Esophagus squamous epithelium (tissue), 5 donors: ENCODE measurements at regions not wholly inside any gene's neighbourhood (a gene's known extent, or its start where the extent isn't known, plus 50 kb on each side); places are given as distances from the start of the nearest gene placed in this dataset.

Experiments used
- DNase-seq: peaks from one replicate; lab custom pipeline; 2025; lab: John Stamatoyannopoulos, UW
- H3K27ac ChIP-seq, 4 donors: fragments of 200-600 bp; sonication (generic); one replicate each; pipeline ENCODE4 v1.5.1; 2016 to 2019; ENCODE audit warnings: mild to moderate bottlenecking in 1 of 4
- H3K27me3 ChIP-seq, 4 donors: fragments of 200-600 bp; sonication (generic); 1 replicate in 3 of 4; 2 replicates in 1 of 4; pipeline versions ENCODE4 v1.5.1 to v1.6.0; 2017 to 2021; ENCODE audit warnings: antibody characterized with exemption in 1 of 4
- H3K36me3 ChIP-seq, 3 donors: fragments of 200-600 bp; sonication (generic); one replicate each; pipeline ENCODE4 v1.5.1; 2016 to 2019
- H3K4me1 ChIP-seq, 3 donors: fragments of 200-600 bp; sonication (generic); one replicate each; pipeline ENCODE4 v1.5.1; 2017 to 2019
- H3K4me3 ChIP-seq, 4 donors: fragments of 200-600 bp; sonication (generic); 1 replicate in 3 of 4; 2 replicates in 1 of 4; pipeline ENCODE4 v1.5.1; 2016 to 2019; ENCODE audit warnings: mild to moderate bottlenecking in 2 of 4, moderate library complexity in 1 of 4
- H3K9me3 ChIP-seq, 3 donors: fragments of 200-600 bp; sonication (generic); one replicate each; pipeline ENCODE4 v1.5.1; 2016 to 2019
- POLR2A ChIP-seq, 4 donors: fragments of 450-650 bp; IDR thresholded peaks; one replicate each; pipeline ENCODE4 v1.6.1; 2017; ENCODE audit warnings: antibody characterized with exemption in 4 of 4, mild to moderate bottlenecking in 4 of 4, moderate library complexity in 3 of 4
- WGBS, 2 donors: methylation state at CpG; one replicate each; pipeline ENCODE4 v1.1.5; 2018; 5-methylcytosine and 5-hydroxymethylcytosine counted together
- intact Hi-C: fragments of 100-400 bp; cut with DNase I; formaldehyde crosslinking; loops from one replicate; pipeline ENCODE4 v1.15.0; 2022
- TF ChIP-seq, protein P1 (sequence below), 6 experiments: fragments of 450-650 bp in 4 of 6; fragments of 200-600 bp in 2 of 6; sonication (generic) in 2 of 6; IDR thresholded peaks; one replicate each; pipeline ENCODE4 v1.5.1; 2016 to 2019; ENCODE audit warnings: antibody characterized with exemption in 6 of 6, mild to moderate bottlenecking in 4 of 6, moderate library complexity in 4 of 6
- donor health status: DM: yes; HTN: yes; CAD: no.

GRCh38 chr4:175453456-175453855 lies 358.6 kb downstream of the GPM6A start:
- WGBS, 2 donors: 35 to 59% methylated on average over 2 of the region's 2 CpGs
- intact Hi-C loops: no loop called here

GRCh38 chr4:175456131-175456530 lies 355.9 kb downstream of the GPM6A start:
- Histone ChIP-seq H3K27me3 (no peaks in the 10 kb centered on the region), H3K4me1 (no peaks in the 10 kb centered on the region), H3K9me3 (peaks cover 0 to 7% (median 0%) of the 10 kb centered on the region in 3 donors), H3K27ac (no peak overlapping the region), H3K36me3 (no peaks in the 10 kb centered on the region), H3K4me3 (no peak overlapping the region)
- no peak for DNase-seq
- intact Hi-C loops: no loop called here
- TF ChIP-seq POLR2A (IDR thresholded peaks at IDR 0.05): no peak
- TF ChIP-seq, protein P1, sequence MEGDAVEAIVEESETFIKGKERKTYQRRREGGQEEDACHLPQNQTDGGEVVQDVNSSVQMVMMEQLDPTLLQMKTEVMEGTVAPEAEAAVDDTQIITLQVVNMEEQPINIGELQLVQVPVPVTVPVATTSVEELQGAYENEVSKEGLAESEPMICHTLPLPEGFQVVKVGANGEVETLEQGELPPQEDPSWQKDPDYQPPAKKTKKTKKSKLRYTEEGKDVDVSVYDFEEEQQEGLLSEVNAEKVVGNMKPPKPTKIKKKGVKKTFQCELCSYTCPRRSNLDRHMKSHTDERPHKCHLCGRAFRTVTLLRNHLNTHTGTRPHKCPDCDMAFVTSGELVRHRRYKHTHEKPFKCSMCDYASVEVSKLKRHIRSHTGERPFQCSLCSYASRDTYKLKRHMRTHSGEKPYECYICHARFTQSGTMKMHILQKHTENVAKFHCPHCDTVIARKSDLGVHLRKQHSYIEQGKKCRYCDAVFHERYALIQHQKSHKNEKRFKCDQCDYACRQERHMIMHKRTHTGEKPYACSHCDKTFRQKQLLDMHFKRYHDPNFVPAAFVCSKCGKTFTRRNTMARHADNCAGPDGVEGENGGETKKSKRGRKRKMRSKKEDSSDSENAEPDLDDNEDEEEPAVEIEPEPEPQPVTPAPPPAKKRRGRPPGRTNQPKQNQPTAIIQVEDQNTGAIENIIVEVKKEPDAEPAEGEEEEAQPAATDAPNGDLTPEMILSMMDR (IDR thresholded peaks at IDR 0.05): no peak

More at GRCh38 chr4:175453456-175453855, 358.6 kb downstream of the GPM6A start:
- H3K27me3 ChIP-seq: no peaks in the 10 kb centered on the region
- no peaks in the 10 kb centered on the region for H3K4me1 ChIP-seq
- no peak overlapping the region for H3K4me3 ChIP-seq
- H3K36me3 ChIP-seq: no peaks in the 10 kb centered on the region
- TF ChIP-seq, protein P1 (IDR thresholded peaks at IDR 0.05): no peak
- no peak for TF ChIP-seq POLR2A (IDR thresholded peaks at IDR 0.05)
- no peak overlapping the region for H3K27ac ChIP-seq
- peaks cover 0 to 7% (median 0%) of the 10 kb centered on the region in 3 donors for H3K9me3 ChIP-seq
- DNase-seq: no peak

- H3K36me3 ChIP-seq: no peaks in the 10 kb centered on the region
- H3K9me3 ChIP-seq: peaks cover 0 to 7% (median 0%) of the 10 kb centered on the region in 3 donors
- TF ChIP-seq, protein P1 (IDR thresholded peaks at IDR 0.05): no peak
- no peak for TF ChIP-seq POLR2A (IDR thresholded peaks at IDR 0.05)
- DNase-seq: no peak
- WGBS, 2 donors: 36% methylated on average over 2 of the region's 2 CpGs
- no peaks in the 10 kb centered on the region for H3K27me3 ChIP-seq
- no peaks in the 10 kb centered on the region for H3K4me1 ChIP-seq
- intact Hi-C loops: no loop called here
- H3K4me3 ChIP-seq: no peak overlapping the region
- no peak overlapping the region for H3K27ac ChIP-seq
These were observed 354.1 kb downstream of the GPM6A start for GRCh38 chr4:175457956-175458355.

- TF ChIP-seq, protein P1 (IDR thresholded peaks at IDR 0.05): no peak
- no peak for TF ChIP-seq POLR2A (IDR thresholded peaks at IDR 0.05)
- H3K4me1 ChIP-seq: no peaks in the 10 kb centered on the region
- intact Hi-C loops: no loop called here
- H3K36me3 ChIP-seq: no peaks in the 10 kb centered on the region
- H3K27ac ChIP-seq: no peak overlapping the region
- H3K4me3 ChIP-seq: no peak overlapping the region
- peaks cover 0 to 7% (median 0%) of the 10 kb centered on the region in 3 donors for H3K9me3 ChIP-seq
- no peak for DNase-seq
- no peaks in the 10 kb centered on the region for H3K27me3 ChIP-seq
These were observed 352.5 kb downstream of the GPM6A start for GRCh38 chr4:175459571-175459970.

GRCh38 chr4:175460414-175460813 lies 351.6 kb downstream of the GPM6A start:
- H3K27ac ChIP-seq: no peak overlapping the region
- TF ChIP-seq POLR2A (IDR thresholded peaks at IDR 0.05): no peak
- TF ChIP-seq, protein P1 (IDR thresholded peaks at IDR 0.05): no peak

More at GRCh38 chr4:175460414-175460813, 351.6 kb downstream of the GPM6A start:
- intact Hi-C loops: no loop called here
- no peak for DNase-seq
- peaks cover 0 to 2% (median 0%) of the 10 kb centered on the region in 3 donors for H3K9me3 ChIP-seq
- 70 to 74% methylated on average over 4 of the region's 4 CpGs for WGBS, 2 donors
- no peaks in the 10 kb centered on the region for H3K27me3 ChIP-seq
- H3K4me1 ChIP-seq: no peaks in the 10 kb centered on the region
- no peak overlapping the region for H3K4me3 ChIP-seq
- no peaks in the 10 kb centered on the region for H3K36me3 ChIP-seq
